IMR-90 (cell line): ENCODE measurements at regions not wholly inside any gene's neighbourhood (a gene's known extent, or its start where the extent isn't known, plus 50 kb on each side); places are given as distances from the start of the nearest gene placed in this dataset.
A peak's percentile ranks its signal among the peaks of the same experiment; 100 is the strongest.

Experiments
- ATAC-seq: fragments of 200-7000 bp; cut with Tn5 transposase; 2 replicates; pipeline ENCODE4 v1.9.1; 2020; ENCODE audit warnings: low read depth, mild to moderate bottlenecking, moderate library complexity
- BruUV-seq: library from RNA; stranded (reverse); fragments of 400-500 nt; replicated peaks from 2 replicates; lab custom pipeline; 2021; lab: Mats Ljungman, UMichigan
- CTCF ChIA-PET: fragments of 300-600 bp; formaldehyde crosslinking; extraction: SDS; loops from one replicate; lab custom pipeline; 2021; ENCODE audit warnings: antibody characterized with exemption; lab: Yijun Ruan, JAX
- POLR2A ChIA-PET: fragments of 300-600 bp; sonication (Branson Sonifier 250); formaldehyde crosslinking; loops from one replicate; lab custom pipeline; 2022; ENCODE audit warnings: antibody characterized with exemption; ENCODE audit not compliant: unreplicated experiment; lab: Charles Lee
- DNase-seq: peaks from one replicate; pipeline ENCODE4 v3.0.0; 2013
- H2AFZ ChIP-seq: replicated peaks from 2 replicates; pipeline ENCODE3; 2013; ENCODE audit warnings: low read length, mild to moderate bottlenecking; ENCODE audit not compliant: poor library complexity
- H2AK5ac ChIP-seq: 2 replicates; pipeline ENCODE4 v1.6.1; 2013; ENCODE audit warnings: low read depth, low read length, inconsistent platforms
- H2AK9ac ChIP-seq: replicated peaks from 2 replicates; pipeline ENCODE3; 2013; ENCODE audit warnings: mild to moderate bottlenecking, low read depth, low read length, moderate library complexity; ENCODE audit not compliant: poor library complexity
- H2BK120ac ChIP-seq: 2 replicates; pipeline ENCODE4 v1.6.1; 2013; ENCODE audit warnings: low read depth, low read length, inconsistent platforms
- H2BK15ac ChIP-seq: 3 replicates; pipeline ENCODE4 v1.6.1; 2013; ENCODE audit warnings: low read depth, low read length, inconsistent platforms
- H2BK20ac ChIP-seq: 2 replicates; pipeline ENCODE4 v1.6.1; 2013; ENCODE audit warnings: low read depth, mild to moderate bottlenecking, inconsistent platforms, low read length, moderate library complexity
- H2BK5ac ChIP-seq: 2 replicates; pipeline ENCODE4 v1.6.1; 2013; ENCODE audit warnings: mild to moderate bottlenecking, low read depth, low read length, inconsistent platforms; ENCODE audit not compliant: poor library complexity, severe bottlenecking
- H3K14ac ChIP-seq: replicated peaks from 2 replicates; pipeline ENCODE4 v1.6.1; 2013; ENCODE audit warnings: low read depth, low read length, inconsistent platforms
- H3K18ac ChIP-seq: 2 replicates; pipeline ENCODE4 v1.6.1; 2013; ENCODE audit warnings: low read depth, low read length, control low read depth
- H3K23ac ChIP-seq: 2 replicates; pipeline ENCODE4 v1.6.1; 2013; ENCODE audit warnings: low read depth, low read length, inconsistent platforms
- H3K27ac ChIP-seq: 2 replicates; pipeline ENCODE4 v1.5.1; 2013; ENCODE audit warnings: mild to moderate bottlenecking, control low read depth, low read length; ENCODE audit not compliant: insufficient read depth
- H3K27me3 ChIP-seq: 2 replicates; pipeline ENCODE4 v1.6.1; 2013; ENCODE audit warnings: low read length; ENCODE audit not compliant: control insufficient read depth, insufficient read depth
- H3K36me3 ChIP-seq: 2 replicates; pipeline ENCODE4 v1.6.1; 2013; ENCODE audit warnings: low read length, mixed read lengths; ENCODE audit not compliant: control insufficient read depth, insufficient read depth
- H3K4ac ChIP-seq: 2 replicates; pipeline ENCODE4 v1.6.1; 2013; ENCODE audit warnings: low read depth, low read length, inconsistent platforms
- H3K4me1 ChIP-seq: 2 replicates; pipeline ENCODE4 v1.6.1; 2013; ENCODE audit warnings: low read length, mixed read lengths; ENCODE audit not compliant: control insufficient read depth, insufficient read depth
- H3K4me2 ChIP-seq: 2 replicates; pipeline ENCODE4 v1.6.1; 2013; ENCODE audit warnings: low read depth, mild to moderate bottlenecking, control low read depth, low read length, moderate library complexity
- H3K4me3 ChIP-seq: 2 replicates; pipeline ENCODE4 v1.5.1; 2013; ENCODE audit warnings: low read depth, mild to moderate bottlenecking, control low read depth, low read length, moderate library complexity; ENCODE audit not compliant: insufficient read depth
- H3K56ac ChIP-seq: 2 replicates; pipeline ENCODE4 v1.6.1; 2013; ENCODE audit warnings: low read length, inconsistent platforms; ENCODE audit not compliant: insufficient read depth; ENCODE audit errors: extremely low read depth
- H3K79me1 ChIP-seq, 2 experiments: 2 replicates each; pipeline ENCODE4 v1.6.1; 2013; ENCODE audit warnings: low read length in 2 of 2, inconsistent platforms in 1 of 2, low read depth in 1 of 2
- H3K9ac ChIP-seq: 2 replicates; pipeline ENCODE4 v1.6.1; 2013; ENCODE audit warnings: low read depth, low read length, control low read depth
- H3K9me1 ChIP-seq: 2 replicates; pipeline ENCODE4 v1.6.1; 2013; ENCODE audit warnings: low read length, inconsistent platforms; ENCODE audit not compliant: insufficient read depth
- H3K9me3 ChIP-seq: 2 replicates; pipeline ENCODE4 v1.6.1; 2013; ENCODE audit warnings: low read length; ENCODE audit not compliant: control insufficient read depth, insufficient read depth
- H4K20me1 ChIP-seq: 2 replicates; pipeline ENCODE4 v1.6.1; 2013; ENCODE audit warnings: low read length, inconsistent platforms; ENCODE audit not compliant: insufficient read depth
- H4K5ac ChIP-seq: 2 replicates; pipeline ENCODE4 v1.6.1; 2013; ENCODE audit warnings: mild to moderate bottlenecking, low read depth, low read length, control low read depth
- H4K8ac ChIP-seq, 2 experiments: 2 replicates each; pipeline ENCODE4 v1.6.1; 2013; ENCODE audit warnings: low read depth in 2 of 2, low read length in 2 of 2, control low read depth in 1 of 2, inconsistent platforms in 1 of 2
- H4K91ac ChIP-seq: 2 replicates; pipeline ENCODE4 v1.6.1; 2013; ENCODE audit warnings: low read depth, low read length, inconsistent platforms; ENCODE audit not compliant: insufficient read depth
- CEBPB ChIP-seq: IDR thresholded peaks from 2 replicates; pipeline ENCODE4 v1.6.1; 2012; ENCODE audit warnings: low read depth, low read length, improper control_type of control experiment
- MAZ ChIP-seq: IDR thresholded peaks from 2 replicates; pipeline ENCODE4 v1.6.1; 2012; ENCODE audit warnings: low read depth, mild to moderate bottlenecking, low read length, improper control_type of control experiment, moderate library complexity, borderline replicate concordance
- SMC3 ChIP-seq: fragments of 150-350 bp; IDR thresholded peaks from 2 replicates; pipeline ENCODE4 v1.6.1; 2016; ENCODE audit warnings: low read depth, mild to moderate bottlenecking, antibody characterized with exemption, low read length, moderate library complexity
- WGBS, 2 experiments: methylation state at CpG; one replicate each; pipeline versions ENCODE4 v1.1.5 to v1.1.7; 2013; ENCODE audit warnings: missing lambda C conversion rate in 2 of 2; ENCODE audit not compliant: insufficient read length in 1 of 2; ENCODE audit errors: extremely low coverage in 2 of 2; 5-methylcytosine and 5-hydroxymethylcytosine counted together
- dilution Hi-C: fragments of 300-500 bp; cut with HindIII; formaldehyde crosslinking; loops from one replicate; pipeline ENCODE4 v1.14.3; 2018; ENCODE audit warnings: low sequenced_read_pairs; ENCODE audit not compliant: unreplicated experiment
- in situ Hi-C: fragments of 300-500 bp; cut with MboI; formaldehyde crosslinking; loops from 3 replicates; pipeline ENCODE4 v1.14.3; 2019; ENCODE audit warnings: low sequenced_read_pairs, inconsistent platforms, mixed read lengths
- intact Hi-C: fragments of 100-400 bp; cut with micrococcal nuclease; formaldehyde crosslinking; loops from 2 replicates; pipeline ENCODE4 v1.10.0; 2022

- POLR2A ChIA-PET = no interaction called here
- Histone ChIP-seq H3K36me3 (no peaks in the 10 kb centered on the region), H4K91ac (no peak overlapping the region), H2AK5ac (peak overlapping the region; percentile 47; the same call in 1 of the 2 replicates), H3K9me3 (peaks cover 8% of the 10 kb centered on the region), H3K4me2 (no peak overlapping the region), H3K79me1 (no peaks in the 10 kb centered on the region), H4K8ac (no peak overlapping the region; a peak in 1 of 4 replicates), H2BK120ac (peak overlapping the region; percentile 55), H2BK15ac (peak overlapping the region; percentile 19; the same call in 1 of the 3 replicates), H3K9ac (no peak overlapping the region), H4K5ac (peak overlapping the region; percentile 92; the same call in 1 of the 2 replicates), H3K4me3 (no peak overlapping the region), H3K56ac (no peak overlapping the region), H2BK5ac (no peak overlapping the region), H3K23ac (no peak overlapping the region), H3K27me3 (no peaks in the 10 kb centered on the region), H3K27ac (no peak overlapping the region), H3K4ac (peak overlapping the region; percentile 23; the same call in 1 of the 2 replicates), H3K14ac (peak overlapping the region; percentile 4; the same call in 1 of the 2 replicates), H2BK20ac (peak overlapping the region; percentile 59; the same call in 1 of the 2 replicates), H2AK9ac (no peak overlapping the region), H3K9me1 (no peaks in the 10 kb centered on the region), H3K18ac (peak overlapping the region; percentile 89), H4K20me1 (no peaks in the 10 kb centered on the region), H2AFZ (peak overlapping the region; percentile 53), H3K4me1 (peaks cover 3% of the 10 kb centered on the region; the same call in 1 of the 2 replicates)
- dilution Hi-C loops (no loop called here), in situ Hi-C loops (no loop called here), intact Hi-C loops (no loop called here)
- ATAC-seq = no peak
- no TSS peak for BruUV-seq
- WGBS, 2 experiments = 64% methylated on average over 4 of the region's 6 CpGs; no CpG with 5 or more reads in 1 of the 2 experiments
- CTCF ChIA-PET = interaction anchor here (1.0 to 3.2 kb wide), 2 partner anchors 20 to 179 kb away, joined by 3 to 9 read pairs; no protein-coding TSS in a partner anchor
- TF ChIP-seq CEBPB = no peak
- TF ChIP-seq MAZ = no peak
- no peak for TF ChIP-seq SMC3
- no peak for DNase-seq
Observed at GRCh38 chr1:222275729-222276465, 272.0 kb downstream of the HHIPL2 start.
